B cell (primary cell): ENCODE measurements at regions not wholly inside any gene's neighbourhood (a gene's known extent, or its start where the extent isn't known, plus 50 kb on each side); places are given as distances from the start of the nearest gene placed in this dataset.

Experiments
- ATAC-seq: fragments of 200-7000 bp; cut with Tn5 transposase; one replicate; pipeline ENCODE4 v1.10.0; 2021; ENCODE audit warnings: low read depth, mild to moderate bottlenecking, moderate number of reproducible peaks, moderate library complexity
- CTCF ChIA-PET: fragments of 350-600 bp; sonication (Branson Sonifier 250); formaldehyde crosslinking; loops from one replicate; lab custom pipeline; 2021; ENCODE audit warnings: antibody characterized with exemption, inconsistent platforms; lab: Charles Lee
- POLR2A ChIA-PET: fragments of 350-600 bp; sonication (Branson Sonifier 250); formaldehyde crosslinking; loops from one replicate; lab custom pipeline; 2021; ENCODE audit warnings: antibody characterized with exemption; lab: Charles Lee
- DNase-seq: peaks from one replicate; pipeline ENCODE4 v3.0.0; 2013
- H2AFZ ChIP-seq: 2 replicates; pipeline ENCODE4 v1.6.1; 2012; ENCODE audit warnings: mild to moderate bottlenecking, low read depth, low read length; ENCODE audit not compliant: insufficient read depth, poor library complexity, severe bottlenecking
- H3K27ac ChIP-seq, 2 donors: 1 replicate in 1 of 2; 2 replicates in 1 of 2; pipeline ENCODE4 v1.5.1; 2012 to 2013; ENCODE audit warnings: low read length in 2 of 2, mild to moderate bottlenecking in 2 of 2, moderate library complexity in 1 of 2
- H3K27me3 ChIP-seq, 4 experiments: fragments of 200-600 bp in 1 of 4; sonication (generic) in 1 of 4; replicated peaks in 1 of 4; 1 replicate in 2 of 4; 2 replicates in 2 of 4; pipeline versions ENCODE4 v1.6.1 to v1.7.0; 2013 to 2016; ENCODE audit warnings: low read length in 3 of 4, mild to moderate bottlenecking in 2 of 4, mixed read lengths in 1 of 4, moderate library complexity in 1 of 4; ENCODE audit not compliant: insufficient read depth in 4 of 4, control insufficient read depth in 3 of 4; ENCODE audit errors: control extremely low read depth in 1 of 4
- H3K36me3 ChIP-seq, 2 experiments: replicated peaks in 1 of 2; 1 replicate in 1 of 2; 2 replicates in 1 of 2; pipeline versions ENCODE4 v1.6.1 to v1.7.1; 2013; ENCODE audit warnings: low read length in 1 of 2; ENCODE audit not compliant: insufficient read depth in 2 of 2, control insufficient read depth in 1 of 2; ENCODE audit errors: control extremely low read depth in 1 of 2, extremely low read depth in 1 of 2
- H3K4me1 ChIP-seq, 2 donors: fragments of 200-600 bp in 1 of 2; sonication (generic) in 1 of 2; 1 replicate in 1 of 2; 2 replicates in 1 of 2; pipeline versions ENCODE4 v1.5.1 to v1.6.1; 2013 to 2017; ENCODE audit warnings: low read length in 2 of 2; ENCODE audit not compliant: control insufficient read depth in 2 of 2, insufficient read depth in 2 of 2
- H3K4me2 ChIP-seq: replicated peaks from 2 replicates; pipeline ENCODE3; 2012; ENCODE audit warnings: mild to moderate bottlenecking, low read depth, low read length; ENCODE audit not compliant: poor library complexity, severe bottlenecking
- H3K4me3 ChIP-seq, 5 experiments: fragments of 200-600 bp in 1 of 5; sonication (generic) in 1 of 5; 1 replicate in 3 of 5; 2 replicates in 2 of 5; pipeline versions ENCODE4 v1.5.1 to v1.7.0; 2011 to 2016; ENCODE audit warnings: low read length in 4 of 5, mild to moderate bottlenecking in 4 of 5, low read depth in 2 of 5, control low read depth in 1 of 5, moderate library complexity in 1 of 5; ENCODE audit not compliant: insufficient read depth in 1 of 5; ENCODE audit errors: control extremely low read depth in 1 of 5, extremely low read depth in 1 of 5
- H3K79me2 ChIP-seq: fragments of 200-600 bp; sonication (generic); one replicate; pipeline ENCODE4 v1.6.0; 2016; ENCODE audit warnings: low read length; ENCODE audit not compliant: control insufficient read depth, insufficient read depth
- H3K9ac ChIP-seq: fragments of 200-600 bp; sonication (generic); 2 replicates; pipeline ENCODE4 v1.6.1; 2017; ENCODE audit warnings: mild to moderate bottlenecking, low read length, moderate library complexity
- H3K9me3 ChIP-seq, 3 donors: one replicate each; pipeline versions ENCODE4 v1.6.1 to v1.7.1; 2013; ENCODE audit warnings: low read length in 2 of 3; ENCODE audit not compliant: control insufficient read depth in 2 of 3, insufficient read depth in 1 of 3; ENCODE audit errors: control extremely low read depth in 1 of 3
- H4K20me1 ChIP-seq: 2 replicates; pipeline ENCODE4 v1.6.0; 2012; ENCODE audit warnings: mild to moderate bottlenecking, low read length; ENCODE audit not compliant: insufficient read depth, control insufficient read depth, poor library complexity, severe bottlenecking
- H3K27ac Mint-ChIP-seq: one replicate; pipeline ENCODE4 v1.8.0; 2021; ENCODE audit warnings: mixed read lengths
- H3K27me3 Mint-ChIP-seq: one replicate; pipeline ENCODE4 v1.8.0; 2021; ENCODE audit warnings: mixed read lengths
- H3K4me1 Mint-ChIP-seq: one replicate; pipeline ENCODE4 v1.8.0; 2021; ENCODE audit warnings: mixed read lengths
- H3K4me3 Mint-ChIP-seq: one replicate; pipeline ENCODE4 v1.8.0; 2021; ENCODE audit warnings: mixed read lengths
- H3K9me3 Mint-ChIP-seq: one replicate; pipeline ENCODE4 v1.8.0; 2022; ENCODE audit warnings: mixed read lengths; ENCODE audit not compliant: insufficient read depth
- CTCF ChIP-seq: fragments of 200-600 bp; IDR thresholded peaks from one replicate; pipeline ENCODE4 v1.8.0; 2022; ENCODE audit warnings: antibody characterized with exemption, mild to moderate bottlenecking
- EZH2 ChIP-seq: IDR thresholded peaks from 2 replicates; pipeline ENCODE4 v1.6.1; 2012; ENCODE audit warnings: borderline replicate concordance, low read depth, mild to moderate bottlenecking, moderate library complexity, low read length; ENCODE audit not compliant: insufficient read depth, poor library complexity, severe bottlenecking
- WGBS: methylation state at CpG from one replicate; pipeline ENCODE4 v1.1.5; 2013; ENCODE audit warnings: missing lambda C conversion rate; ENCODE audit not compliant: insufficient coverage; 5-methylcytosine and 5-hydroxymethylcytosine counted together
- intact Hi-C: fragments of 100-400 bp; cut with micrococcal nuclease; formaldehyde crosslinking; loops from one replicate; pipeline ENCODE4 v1.10.0; 2022

- Mint-ChIP-seq H3K4me3 (no peak overlapping the region), H3K9me3 (no peaks in the 10 kb centered on the region), H3K4me1 (no peaks in the 10 kb centered on the region), H3K27ac (no peak overlapping the region), H3K27me3 (no peaks in the 10 kb centered on the region)
- POLR2A ChIA-PET: no interaction called here
- Histone ChIP-seq H3K9me3 (no peaks in the 10 kb centered on the region), H3K4me2 (no peak overlapping the region), H3K27ac (no peak overlapping the region), H3K27me3 (no peaks in the 10 kb centered on the region), H2AFZ (no peak overlapping the region), H3K9ac (no peak overlapping the region), H3K4me3 (no peak overlapping the region), H4K20me1 (no peaks in the 10 kb centered on the region), H3K79me2 (no peaks in the 10 kb centered on the region), H3K4me1 (no peaks in the 10 kb centered on the region), H3K36me3 (no peaks in the 10 kb centered on the region)
- CTCF ChIA-PET: no interaction called here
- WGBS: no CpG with 5 or more reads among the region's 3 CpGs
- ATAC-seq: no peak
- no peak for DNase-seq
- TF ChIP-seq CTCF (no peak), EZH2 (no peak)
- intact Hi-C loops: no loop called here
Observed at GRCh38 chr21:16248705-16249104, 518.9 kb downstream of the USP25 start.

- no peaks in the 10 kb centered on the region for H3K27me3 Mint-ChIP-seq
- no peak overlapping the region for H3K4me2 ChIP-seq
- no peak overlapping the region for H3K9ac ChIP-seq
- ATAC-seq (no peak), DNase-seq (no peak)
- intact Hi-C loops: no loop called here
- H3K27ac ChIP-seq: no peak overlapping the region
- POLR2A ChIA-PET: no interaction called here
- no peaks in the 10 kb centered on the region for H3K4me1 ChIP-seq
- no peaks in the 10 kb centered on the region for H3K9me3 ChIP-seq
- CTCF ChIA-PET: no interaction called here
- no peaks in the 10 kb centered on the region for H3K36me3 ChIP-seq
- no peak overlapping the region for H3K4me3 ChIP-seq
- no peak overlapping the region for H3K27ac Mint-ChIP-seq
- no peak overlapping the region for H3K4me3 Mint-ChIP-seq
- H3K27me3 ChIP-seq: no peaks in the 10 kb centered on the region
- no peak overlapping the region for H2AFZ ChIP-seq
- no peaks in the 10 kb centered on the region for H3K4me1 Mint-ChIP-seq
- H4K20me1 ChIP-seq: no peaks in the 10 kb centered on the region
- no peaks in the 10 kb centered on the region for H3K9me3 Mint-ChIP-seq
- TF ChIP-seq CTCF (no peak), EZH2 (no peak)
- no peaks in the 10 kb centered on the region for H3K79me2 ChIP-seq
Observed at GRCh38 chr21:16250273-16250672, 520.5 kb downstream of the USP25 start.
